Tongue (tissue), 1 donor: ENCODE measurements at regions not wholly inside any gene's neighbourhood (a gene's known extent, or its start where the extent isn't known, plus 50 kb on each side); places are given as distances from the start of the nearest gene placed in this dataset.
"Not testable (repeated sequence)": the region's sequence is repeated elsewhere in the genome, so short reads cannot be mapped to it uniquely, and the experiment has no call there.

Experiments
- DNase-seq: peaks from one replicate; pipeline ENCODE4 v3.0.0-alpha.2; 2015

DNA sequence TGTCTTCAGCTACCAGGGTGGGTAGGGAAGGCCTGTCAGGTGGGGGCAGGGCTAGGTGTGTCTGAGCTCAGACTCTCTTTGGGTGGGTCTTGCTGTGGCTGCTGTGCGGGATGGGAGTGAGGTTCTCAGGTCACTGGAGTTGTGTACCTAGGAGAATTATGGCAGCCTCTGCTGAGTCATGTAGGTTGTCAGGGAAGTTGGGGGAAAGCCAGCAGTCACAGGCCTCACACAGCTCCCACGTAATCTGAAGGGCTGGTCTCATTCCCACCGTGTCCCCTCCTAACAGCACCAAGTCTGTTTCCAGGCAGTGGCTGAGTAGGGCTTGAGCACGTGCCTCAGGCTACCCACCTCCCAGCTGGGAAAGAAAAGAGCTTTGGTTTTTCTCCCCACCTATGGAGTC is 67.0 kb downstream of the CHCHD4 start:
- no peak for DNase-seq

DNA sequence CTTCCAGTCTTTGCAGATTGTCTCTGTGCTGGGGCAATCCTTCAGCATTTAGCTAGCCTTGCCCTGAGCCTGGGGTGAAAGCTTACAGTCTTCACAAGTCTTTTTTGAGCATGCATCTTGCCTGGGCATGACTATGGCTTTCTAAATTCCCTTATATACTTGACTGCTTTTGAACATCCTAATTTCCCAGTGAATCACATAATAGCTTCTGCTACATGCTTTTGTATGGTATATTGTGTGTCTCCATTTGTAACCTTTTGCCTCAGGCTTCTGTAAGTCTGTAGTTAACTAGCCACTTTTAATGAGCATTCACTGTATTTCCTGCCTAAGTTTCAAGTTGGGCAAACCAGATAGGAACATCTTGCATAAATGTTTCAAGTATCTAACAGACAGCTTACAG is 76.8 kb downstream of the CHCHD4 start:
- DNase-seq: no peak

DNA sequence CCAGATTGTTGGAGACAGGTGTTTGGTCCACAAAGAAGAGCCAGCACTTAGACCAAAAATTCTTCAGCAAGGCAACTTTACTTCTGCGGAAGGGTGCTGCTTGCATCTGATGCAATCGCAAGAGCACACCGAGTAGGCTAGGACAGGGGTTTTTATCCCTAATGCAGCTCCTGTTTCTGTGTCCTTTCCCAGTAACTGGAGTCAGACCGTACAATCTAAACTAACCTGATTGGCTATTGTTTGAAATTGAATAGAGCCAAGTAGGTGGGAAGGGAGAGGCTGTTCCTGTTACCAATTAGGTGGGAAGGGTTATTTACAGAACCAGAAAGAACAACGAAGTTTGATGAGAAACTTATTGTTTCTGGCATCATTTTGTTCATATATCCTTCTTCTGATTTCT is 77.6 kb downstream of the CHCHD4 start:
- DNase-seq: no peak

DNA sequence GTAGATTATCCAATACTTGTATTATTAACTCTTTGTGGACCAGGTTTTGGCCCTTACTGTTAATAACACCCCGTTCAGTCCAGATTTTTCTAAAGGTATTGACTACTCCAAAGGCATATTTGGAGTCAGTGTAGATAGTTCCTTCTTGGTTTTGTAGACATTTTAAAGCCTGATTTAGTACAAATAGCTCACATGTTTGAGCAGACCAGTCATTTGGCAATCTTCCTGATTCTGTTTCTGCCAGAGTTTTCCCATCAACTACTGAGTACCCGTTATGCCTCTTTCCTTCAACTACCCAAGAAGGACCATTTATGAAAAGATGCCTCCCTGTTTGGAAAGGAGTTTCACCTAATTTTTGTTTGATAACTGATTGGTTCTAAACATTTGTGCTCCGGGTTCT is 82.0 kb downstream of the CHCHD4 start:
- DNase-seq: no peak

DNA sequence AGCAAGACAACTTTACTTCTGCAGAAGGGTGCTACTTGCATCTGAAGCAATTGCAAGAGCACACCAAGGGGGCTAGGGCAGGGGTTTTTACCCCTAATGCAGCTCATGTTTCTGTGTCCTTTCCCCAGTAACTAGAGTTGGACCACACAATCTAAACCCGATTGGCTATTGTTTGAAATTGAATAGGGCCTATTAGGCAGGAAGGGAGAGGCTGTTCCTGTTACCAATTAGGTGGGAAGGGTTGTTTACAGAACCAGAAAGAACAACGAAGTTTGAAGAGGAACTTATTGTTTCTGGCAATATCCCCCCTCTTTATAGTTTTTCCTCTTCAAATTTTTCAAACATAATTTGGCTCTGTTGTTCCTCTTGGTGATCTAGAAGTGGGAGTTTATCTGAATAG is 85.5 kb downstream of the CHCHD4 start:
- DNase-seq: no peak

DNA sequence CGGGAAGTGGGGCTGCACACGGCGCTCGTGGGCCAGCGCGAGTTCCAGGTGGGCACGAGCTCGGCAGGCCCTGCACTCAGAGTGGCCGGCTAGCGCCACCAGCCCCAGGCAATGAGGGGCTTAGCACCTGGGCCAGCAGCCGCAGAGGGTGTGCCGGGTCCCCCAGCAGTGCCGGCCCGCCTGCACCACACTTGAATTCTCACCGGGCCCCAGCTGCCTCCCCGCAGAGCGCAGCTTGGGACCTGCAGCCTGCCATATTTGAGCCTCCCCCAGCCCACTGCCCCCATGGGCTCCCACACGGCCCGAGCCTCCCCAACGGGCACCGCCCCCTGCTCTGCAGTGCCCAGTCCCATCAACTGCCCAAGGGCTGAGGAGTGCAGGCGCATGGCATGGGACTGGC is 87.5 kb downstream of the CHCHD4 start:
- no peak for DNase-seq

DNA sequence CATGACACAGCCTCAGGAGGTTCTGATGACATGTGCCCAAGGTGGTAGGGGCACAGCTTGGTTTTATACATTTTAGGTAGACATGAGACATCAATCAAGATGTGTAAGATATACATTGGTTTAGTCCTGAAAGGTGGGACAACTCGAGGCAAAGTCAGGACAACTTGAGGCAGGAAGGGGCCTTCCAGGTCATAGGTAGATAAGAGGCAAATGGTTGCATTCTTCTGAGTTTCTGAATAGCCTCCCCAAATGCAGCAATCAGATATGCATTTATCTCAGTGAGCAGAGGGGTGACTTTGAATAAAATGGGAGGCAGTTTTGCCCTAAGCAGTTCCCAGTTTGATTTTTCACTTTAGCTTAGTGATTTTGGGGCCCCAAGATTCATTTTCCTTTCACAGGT is 91.6 kb downstream of the CHCHD4 start:
- DNase-seq: no peak

DNA sequence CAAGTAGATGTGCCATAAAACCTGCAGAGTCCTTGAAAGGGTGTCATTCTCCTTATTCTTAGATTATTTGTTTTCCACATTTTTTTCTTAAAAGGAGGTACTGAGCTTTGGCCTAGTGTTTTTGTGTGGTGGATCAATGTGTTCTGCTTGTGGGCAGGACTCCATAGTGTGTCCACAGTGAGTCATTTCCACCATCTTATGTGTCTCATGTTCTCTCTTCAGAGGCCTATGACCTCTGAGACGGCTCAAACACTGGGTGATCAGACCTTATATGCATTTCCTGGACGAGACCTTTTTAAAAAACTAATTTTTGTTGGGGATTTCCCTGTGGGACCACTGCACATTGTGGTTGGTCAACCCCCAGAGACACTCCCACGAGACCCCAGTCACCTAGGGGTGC is 93.4 kb downstream of the CHCHD4 start:
- no peak for DNase-seq

DNA sequence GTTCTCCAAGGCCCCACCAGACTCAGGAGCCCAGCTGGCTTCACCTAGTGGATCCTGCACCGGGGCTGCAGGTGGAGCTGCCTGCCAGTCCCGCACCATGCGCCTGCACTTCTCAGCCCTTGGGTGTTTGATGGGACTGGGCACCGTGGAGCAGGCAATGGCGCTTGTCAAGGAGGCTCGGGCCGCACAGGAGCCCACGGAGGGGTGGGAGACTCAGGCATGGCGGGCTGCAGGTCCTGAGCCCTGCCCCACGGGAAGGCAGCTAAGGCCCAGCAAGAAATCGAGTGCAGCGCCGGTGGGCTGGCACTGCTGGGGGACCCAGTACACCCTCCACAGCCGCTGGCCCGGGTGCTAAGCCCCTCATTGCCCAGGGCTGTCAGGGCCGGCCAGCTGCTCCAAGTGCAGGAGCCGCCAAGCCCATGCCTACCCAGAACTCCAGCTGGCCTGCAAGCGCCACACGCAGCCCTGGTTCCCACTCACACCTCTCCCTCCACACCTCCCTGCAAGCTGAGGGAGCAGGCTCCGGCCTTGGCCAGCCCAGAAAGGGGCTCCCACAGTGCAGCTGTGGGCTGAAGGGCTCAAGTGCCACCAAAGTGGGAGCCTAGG is 95.2 kb downstream of the CHCHD4 start:
- not testable (repeated sequence) for DNase-seq

DNA sequence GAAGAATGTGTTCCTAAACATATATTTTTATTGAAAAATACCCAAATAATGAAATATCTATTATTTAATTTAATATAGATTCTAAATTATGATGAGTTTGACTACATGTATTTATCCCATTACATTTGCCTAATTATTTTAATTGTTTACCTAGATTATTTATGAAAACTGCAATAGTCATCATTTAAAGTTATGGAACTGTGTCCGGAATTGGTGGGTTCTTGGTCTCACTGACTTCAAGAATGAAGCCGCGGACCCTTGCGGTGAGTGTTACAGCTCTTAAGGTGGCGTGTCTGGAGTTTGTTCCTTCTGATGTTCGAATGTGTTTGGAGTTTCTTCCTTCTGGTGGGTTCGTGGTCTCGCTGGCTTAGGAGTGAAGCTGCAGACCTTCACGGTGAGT is 96.5 kb downstream of the CHCHD4 start:
- not testable (repeated sequence) for DNase-seq

DNA sequence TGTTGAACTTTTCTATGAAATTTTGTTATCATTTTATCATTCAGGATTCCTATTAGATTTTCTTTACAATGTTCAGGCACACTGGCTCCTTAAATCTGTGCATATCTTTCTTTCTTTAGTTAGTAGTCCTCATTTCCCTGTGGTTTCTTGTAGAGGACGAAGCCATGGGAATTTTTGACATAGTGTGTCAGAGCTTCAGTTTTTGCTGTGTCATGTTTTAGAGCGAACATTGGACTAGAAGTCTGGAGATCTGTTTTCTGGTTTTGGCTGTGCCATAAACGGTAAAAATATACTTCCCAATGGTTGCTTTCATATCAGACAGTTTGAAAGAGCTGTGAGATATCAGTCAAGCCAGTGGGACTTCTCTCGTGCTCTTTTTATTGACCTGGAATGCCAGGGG is 105.2 kb downstream of the CHCHD4 start:
- no peak for DNase-seq

DNA sequence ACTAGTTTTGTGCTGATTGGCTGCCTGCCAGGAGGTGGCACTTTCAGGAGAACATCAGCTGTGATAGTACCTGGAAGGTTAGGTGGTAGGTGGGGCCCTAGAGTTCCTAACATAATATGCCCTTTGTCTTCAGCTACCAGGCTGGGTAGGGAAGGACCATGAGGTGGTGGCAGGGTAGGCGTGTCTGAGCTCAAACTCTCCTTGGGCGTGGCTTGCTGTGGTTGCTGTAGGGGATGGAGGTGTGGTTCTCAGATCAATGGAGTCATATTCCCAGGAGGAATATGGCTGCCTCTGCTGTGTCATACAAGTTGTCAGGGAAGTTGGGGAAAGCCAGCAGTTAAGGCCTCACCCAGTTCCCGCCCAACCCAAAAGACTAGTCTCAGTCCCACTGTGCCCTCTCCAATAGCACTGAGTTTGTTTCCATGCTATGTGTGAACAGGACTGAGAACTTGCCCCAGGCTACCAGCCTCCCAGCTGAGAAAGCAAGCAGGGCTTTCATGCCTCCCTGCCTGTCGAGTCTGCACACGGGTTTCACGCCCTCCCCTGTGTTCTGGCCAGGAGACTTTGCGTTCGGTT is 107.7 kb downstream of the CHCHD4 start:
- no peak for DNase-seq

DNA sequence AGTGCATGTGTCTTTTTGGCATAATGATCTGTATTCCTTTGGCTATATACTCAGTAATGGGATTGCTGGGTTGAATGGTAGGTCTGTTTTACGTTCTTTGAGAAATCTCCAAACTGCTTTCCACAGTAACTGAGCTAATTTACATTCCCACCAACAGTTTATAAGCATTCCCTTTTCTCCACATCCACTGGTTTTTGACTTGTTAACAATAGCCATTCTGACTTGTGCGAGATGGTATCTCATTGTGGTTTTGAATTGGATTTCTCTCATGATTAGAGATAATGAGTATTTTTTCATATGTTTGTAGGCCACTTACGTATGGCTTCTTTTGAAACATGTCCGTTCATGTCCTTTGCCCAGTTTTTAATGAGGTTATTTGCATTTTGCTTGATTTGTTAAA is 117.7 kb downstream of the CHCHD4 start:
- DNase-seq: no peak

DNA sequence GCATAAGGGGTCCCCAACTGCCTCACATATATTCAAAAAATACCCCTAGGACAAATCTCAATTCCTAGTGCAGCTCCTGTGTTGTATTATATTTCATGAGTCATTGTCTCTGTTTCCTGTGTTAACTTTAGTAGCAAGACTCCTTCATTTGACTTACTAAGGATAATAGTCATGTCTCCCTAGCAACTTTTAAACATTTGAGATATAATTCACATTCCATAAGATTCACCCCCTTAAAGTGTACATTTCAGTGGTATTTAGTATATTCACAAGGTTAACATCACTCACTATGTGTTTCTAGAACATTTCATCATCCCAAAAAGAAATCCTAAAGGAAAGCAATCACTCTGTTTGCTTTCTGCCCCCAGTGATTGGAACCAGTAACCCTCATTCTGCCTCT is 121.3 kb upstream of the WNT7A start:
- DNase-seq: no peak

DNA sequence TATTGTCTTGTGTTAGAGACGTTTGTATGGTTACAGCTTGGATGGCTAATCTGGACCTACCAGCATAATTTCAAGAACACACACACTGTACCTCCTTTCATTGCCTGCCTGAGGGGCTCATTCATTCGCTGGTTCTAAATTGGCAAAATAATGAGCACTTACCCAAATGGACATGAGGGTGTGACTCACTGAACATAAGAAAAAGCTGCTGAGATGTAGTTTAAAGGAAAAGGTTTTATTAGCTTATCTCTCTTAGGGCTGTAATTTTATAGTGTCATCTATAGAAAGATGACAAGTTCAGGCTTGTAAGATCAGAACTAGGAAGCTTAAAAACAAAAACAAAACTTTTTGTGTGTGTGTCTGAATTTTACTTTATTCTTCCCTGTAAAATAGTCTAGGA is 120.7 kb upstream of the WNT7A start:
- no peak for DNase-seq

DNA sequence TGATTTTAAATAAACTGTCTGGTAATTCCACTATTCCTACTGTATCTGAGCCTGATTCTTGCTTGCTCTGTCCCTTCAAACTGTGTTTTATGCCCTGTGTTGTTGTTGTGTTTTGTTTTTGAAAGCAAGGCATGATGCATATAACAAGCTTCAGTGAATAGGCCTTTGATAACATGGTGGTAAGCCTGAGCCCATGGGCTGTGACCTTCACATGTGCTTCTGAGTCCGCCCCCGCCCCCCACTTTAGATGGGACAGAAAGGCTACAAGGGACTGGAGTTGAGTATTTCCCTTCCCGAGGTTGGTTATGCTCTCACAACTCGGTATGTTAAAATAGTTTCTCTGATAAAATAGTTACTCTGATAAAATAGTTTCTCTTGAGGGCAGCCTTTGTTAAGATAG is 119.0 kb upstream of the WNT7A start:
- no peak for DNase-seq

DNA sequence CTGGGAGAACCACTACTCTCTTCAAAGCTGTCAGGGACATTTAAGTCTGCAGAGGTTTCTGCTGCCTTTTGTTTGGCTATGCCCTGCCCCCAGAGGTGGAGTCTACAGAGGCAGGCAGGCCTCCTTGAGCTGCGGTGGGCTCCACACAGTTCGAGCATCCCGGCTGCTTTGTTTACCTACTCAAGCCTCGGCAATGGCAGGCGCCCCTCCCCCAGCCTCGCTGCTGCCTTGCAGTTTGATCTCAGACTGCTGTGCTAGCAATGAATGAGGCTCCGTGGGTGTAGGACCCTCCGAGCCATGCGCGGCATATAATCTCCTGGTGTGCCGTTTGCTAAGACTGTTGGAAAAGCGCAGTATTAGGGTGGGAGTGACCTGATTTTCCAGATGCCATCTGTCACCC is 115.3 kb upstream of the WNT7A start:
- not testable (repeated sequence) for DNase-seq

DNA sequence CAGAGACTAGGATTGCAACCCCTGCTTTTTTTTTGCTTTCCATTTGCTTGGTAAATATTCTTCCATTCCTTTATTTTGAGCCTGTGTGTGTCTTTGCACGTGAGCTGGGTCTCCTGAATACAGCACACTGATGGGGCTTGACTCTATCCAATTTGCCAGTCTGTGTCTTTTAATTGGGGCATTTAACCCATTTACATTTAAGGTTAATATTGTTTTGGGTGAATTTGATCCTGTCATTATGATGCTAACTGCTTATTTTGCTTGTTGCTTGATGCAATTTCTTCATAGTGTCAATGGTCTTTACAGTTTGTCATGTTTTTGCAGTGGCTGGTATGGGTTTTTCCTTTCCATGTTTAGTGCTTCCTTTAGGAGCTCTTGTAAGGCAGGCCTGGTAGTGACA is 109.1 kb upstream of the WNT7A start:
- not testable (repeated sequence) for DNase-seq

DNA sequence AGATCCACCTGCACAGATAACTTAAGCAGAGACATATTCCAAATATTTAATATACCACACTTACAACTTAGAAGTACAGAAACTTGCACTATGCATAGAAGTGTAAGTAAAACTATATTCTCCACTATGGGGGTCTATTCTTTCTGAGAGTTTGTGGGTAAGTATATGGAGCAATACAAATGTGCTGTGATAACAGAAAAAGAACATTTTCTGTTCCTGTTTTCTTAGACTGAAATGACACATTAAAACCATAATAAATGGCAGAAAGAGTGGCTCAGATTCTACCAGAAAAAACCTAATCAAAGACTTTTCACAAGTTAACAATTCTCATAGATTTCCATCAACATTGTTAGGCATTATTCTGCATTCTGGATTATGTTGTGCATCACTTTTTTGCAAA is 96.6 kb upstream of the WNT7A start:
- DNase-seq: no peak

DNA sequence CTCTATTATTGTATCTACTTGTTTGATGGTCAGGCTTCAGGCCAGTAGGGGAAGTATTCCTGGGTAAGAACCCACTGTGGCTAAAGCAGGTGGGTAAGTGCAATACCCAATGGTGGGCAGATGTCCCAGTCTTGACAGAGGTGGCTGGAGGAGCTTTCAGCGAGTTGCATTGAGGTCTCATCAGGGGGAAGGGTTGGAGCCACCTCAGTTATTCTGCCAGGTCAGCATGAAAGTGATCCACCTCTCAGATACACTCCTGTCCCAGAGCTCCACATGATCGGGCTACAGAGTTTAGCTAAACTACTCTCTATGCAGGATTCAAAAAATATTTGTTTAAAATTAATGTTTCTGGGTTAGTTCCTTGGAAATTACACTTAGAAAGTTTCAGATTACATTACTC is 95.8 kb upstream of the WNT7A start:
- no peak for DNase-seq

DNA sequence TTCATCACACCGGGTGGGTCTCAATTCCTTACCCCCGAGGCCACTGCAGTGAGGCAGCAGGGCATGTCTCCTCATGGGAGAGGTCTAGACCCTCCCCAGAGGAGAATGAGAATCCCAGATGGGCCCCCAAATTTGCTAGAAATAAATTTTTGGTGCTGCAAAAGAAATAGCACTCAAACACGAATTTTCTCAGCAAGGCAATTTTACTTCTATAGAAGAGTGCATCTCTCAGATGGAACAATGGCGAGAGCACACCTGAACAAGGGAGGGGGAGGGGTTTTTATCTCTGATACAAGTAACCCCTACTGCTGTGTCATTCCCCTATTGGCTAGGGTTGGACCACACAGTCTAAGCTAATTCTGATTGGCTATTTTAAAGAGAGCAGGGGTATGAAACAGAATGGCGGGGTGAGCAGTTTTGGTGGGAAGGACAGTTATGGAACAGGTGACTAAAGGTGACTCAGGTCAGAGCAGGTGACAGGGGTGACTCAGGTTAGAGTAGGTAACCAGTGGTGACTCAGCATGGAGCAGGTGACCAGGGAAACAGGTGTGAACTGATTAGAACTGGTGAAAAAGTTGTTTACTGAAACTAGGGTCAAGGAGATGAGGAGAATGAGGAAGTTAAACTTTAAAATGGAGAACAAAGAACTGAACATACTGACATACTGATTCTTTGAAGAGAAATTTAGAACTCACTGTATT is 93.0 kb upstream of the WNT7A start:
- no peak for DNase-seq

DNA sequence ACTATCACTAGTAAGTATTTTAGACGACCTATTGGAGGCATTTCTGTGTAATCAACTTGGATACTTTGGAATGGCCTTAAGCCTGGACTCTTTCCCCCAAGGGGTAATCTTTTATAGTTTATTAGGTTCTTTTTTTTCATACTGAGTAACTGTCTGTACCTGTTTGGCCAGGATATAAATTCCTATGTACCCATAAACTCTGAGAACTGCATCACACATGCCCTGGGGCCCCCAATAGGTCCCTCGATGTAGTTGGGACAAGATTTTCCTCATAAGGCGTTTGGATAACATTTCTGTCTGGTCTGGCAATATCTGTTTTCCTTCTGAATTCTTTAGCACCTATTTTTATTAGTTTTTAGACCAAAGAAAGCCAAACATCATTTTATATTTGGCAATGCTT is 86.4 kb upstream of the WNT7A start:
- DNase-seq: no peak

DNA sequence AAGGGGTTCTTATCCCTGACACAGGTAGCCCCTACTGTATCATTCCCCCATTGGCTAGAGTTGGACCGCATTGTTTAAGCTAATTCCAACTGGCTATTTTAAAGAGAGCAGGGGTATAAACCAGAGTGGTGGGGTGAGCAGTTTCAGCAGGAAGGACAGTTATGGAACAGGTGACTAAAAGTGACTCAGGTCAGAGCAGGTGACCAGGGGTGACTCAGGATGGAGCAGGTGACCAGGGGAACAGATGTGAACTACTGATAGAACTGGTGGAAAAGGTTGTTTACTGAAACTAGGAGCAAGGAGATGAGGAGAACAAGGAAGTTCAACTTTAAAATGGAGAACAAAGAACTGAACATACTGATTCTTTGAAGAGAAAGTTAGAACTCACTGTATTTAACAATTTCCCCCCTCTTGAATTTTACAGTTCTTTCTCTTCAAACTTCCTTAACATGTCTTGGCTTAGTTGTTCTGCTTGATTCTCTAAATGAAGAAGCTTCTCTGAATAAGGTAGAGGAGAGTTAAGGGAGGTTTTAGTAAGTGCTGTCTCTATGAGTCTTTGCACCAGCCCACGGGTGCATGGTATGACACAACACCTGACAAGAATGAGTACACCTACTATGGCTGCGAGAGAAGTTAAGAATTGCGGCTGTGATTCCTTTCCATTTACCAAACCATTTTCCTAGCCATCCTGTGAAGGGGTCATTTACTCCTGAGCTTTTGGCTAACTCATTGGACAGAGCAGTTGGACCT is 83.4 kb upstream of the WNT7A start:
- no peak for DNase-seq
